PFSK-1 (cell line): ENCODE measurements at regions not wholly inside any gene's neighbourhood (a gene's known extent, or its start where the extent isn't known, plus 50 kb on each side); places are given as distances from the start of the nearest gene placed in this dataset.

Source experiments
- FOXP2 ChIP-seq: optimal IDR thresholded peaks from 2 replicates; pipeline ENCODE3; 2011; ENCODE audit warnings: borderline replicate concordance, control low read depth, inconsistent platforms; ENCODE audit not compliant: insufficient read depth; ENCODE audit errors: extremely low read length, extremely low read depth
- POLR2AphosphoS5 ChIP-seq: IDR thresholded peaks from 2 replicates; pipeline ENCODE4 v1.6.1; 2012; ENCODE audit warnings: low read depth, mild to moderate bottlenecking, control low read depth, low read length, moderate library complexity
- REST ChIP-seq, 2 experiments: IDR thresholded peaks; 2 replicates each; pipeline versions ENCODE4 v1.6.1 to v1.8.0; 2011 to 2012; ENCODE audit warnings: low read depth in 2 of 2, low read length in 2 of 2, control low read depth in 1 of 2, inconsistent platforms in 1 of 2, mild to moderate bottlenecking in 1 of 2, moderate library complexity in 1 of 2; ENCODE audit not compliant: insufficient read depth in 1 of 2
- SIN3A ChIP-seq: IDR thresholded peaks from 2 replicates; pipeline ENCODE4 v1.6.1; 2012; ENCODE audit warnings: mild to moderate bottlenecking, low read length, moderate library complexity, borderline replicate concordance; ENCODE audit not compliant: insufficient read depth
- TAF1 ChIP-seq: IDR thresholded peaks from 2 replicates; pipeline ENCODE4 v1.6.1; 2012; ENCODE audit warnings: low read length, control low read depth, borderline replicate concordance; ENCODE audit not compliant: insufficient read depth

- TF ChIP-seq TAF1 = no peak
- no peak for TF ChIP-seq REST (IDR thresholded peaks at IDR 0.05; ENCODE audit: insufficient read depth in 1 of 2, low read depth in 2 of 2, low read length in 2 of 2)
These were observed 50.6 kb upstream of the SLC45A1 start for GRCh38 chr1:8267307-8267706.

GRCh38 chr1:8266436-8267165 is 51.3 kb upstream of the SLC45A1 start:
- no peak for TF ChIP-seq SIN3A
- TF ChIP-seq TAF1 = no peak
- no peak for TF ChIP-seq POLR2AphosphoS5
- no peak for TF ChIP-seq REST (IDR thresholded peaks at IDR 0.05; ENCODE audit: insufficient read depth in 1 of 2, low read depth in 2 of 2, low read length in 2 of 2)
- no peak for TF ChIP-seq FOXP2

- no peak for TF ChIP-seq SIN3A
- TF ChIP-seq POLR2AphosphoS5 = no peak
- no peak for TF ChIP-seq TAF1
- no peak for TF ChIP-seq REST (IDR thresholded peaks at IDR 0.05; ENCODE audit: insufficient read depth in 1 of 2, low read depth in 2 of 2, low read length in 2 of 2)
- TF ChIP-seq FOXP2 = no peak
These were observed 54.1 kb upstream of the SLC45A1 start for GRCh38 chr1:8263791-8264190.

GRCh38 chr1:8261398-8261762 is 56.5 kb upstream of the SLC45A1 start:
- TF ChIP-seq TAF1 (no peak), FOXP2 (no peak), POLR2AphosphoS5 (no peak), SIN3A (no peak)

GRCh38 chr1:8259498-8260290 is 58.2 kb upstream of the SLC45A1 start:
- TF ChIP-seq FOXP2 = no peak
- TF ChIP-seq SIN3A = no peak
- TF ChIP-seq REST (IDR thresholded peaks at IDR 0.05; ENCODE audit: insufficient read depth in 1 of 2, low read depth in 2 of 2, low read length in 2 of 2) = no peak
